WTC11 (cell line): ENCODE measurements at regions not wholly inside any gene's neighbourhood (a gene's known extent, or its start where the extent isn't known, plus 50 kb on each side); places are given as distances from the start of the nearest gene placed in this dataset.

Experiments used
- ATAC-seq: fragments of 200-7000 bp; cut with Tn5 transposase; 2 replicates; pipeline ENCODE4 v1.10.0; 2021; ENCODE audit warnings: mild to moderate bottlenecking, moderate library complexity
- CTCF ChIA-PET: fragments of 300-600 bp; sonication (Branson Sonifier 250); formaldehyde crosslinking; loops from one replicate; lab custom pipeline; 2021; ENCODE audit warnings: antibody characterized with exemption; lab: Charles Lee
- POLR2A ChIA-PET: fragments of 350-600 bp; sonication (Branson Sonifier 250); formaldehyde crosslinking; loops from one replicate; lab custom pipeline; 2021; ENCODE audit warnings: antibody characterized with exemption; lab: Charles Lee
- DNase-seq: peaks from one replicate; pipeline ENCODE4 v3.0.0; 2021; ENCODE audit warnings: low spot score
- H3K27ac Mint-ChIP-seq: 2 replicates; pipeline ENCODE4 v1.8.0; 2021; ENCODE audit warnings: mixed read lengths
- H3K27me3 Mint-ChIP-seq: 2 replicates; pipeline ENCODE4 v1.8.0; 2021; ENCODE audit warnings: low read depth, mild to moderate bottlenecking, moderate library complexity, mixed read lengths
- H3K36me3 Mint-ChIP-seq: 2 replicates; pipeline ENCODE4 v1.8.0; 2021; ENCODE audit warnings: mixed read lengths
- H3K4me1 Mint-ChIP-seq: 2 replicates; pipeline ENCODE4 v1.8.0; 2022; ENCODE audit warnings: mixed read lengths
- H3K4me3 Mint-ChIP-seq: 2 replicates; pipeline ENCODE4 v1.8.0; 2021; ENCODE audit warnings: mild to moderate bottlenecking, moderate library complexity, mixed read lengths
- H3K9me3 Mint-ChIP-seq: 2 replicates; pipeline ENCODE4 v1.8.0; 2021; ENCODE audit warnings: mixed read lengths
- CBFB ChIP-seq: sonication (generic); formaldehyde crosslinking; IDR thresholded peaks from 2 replicates; pipeline ENCODE4 v1.8.1; 2022; ENCODE audit warnings: mild to moderate bottlenecking, low read depth, missing genetic modification reagents
- EMX1 ChIP-seq: fragments of 250-450 bp; sonication (Bioruptor Pico); IDR thresholded peaks from 2 replicates; pipeline ENCODE4 v1.8.0; 2021; ENCODE audit warnings: mild to moderate bottlenecking
- ETV6 ChIP-seq: sonication (generic); formaldehyde crosslinking; IDR thresholded peaks from 2 replicates; pipeline ENCODE4 v1.8.1; 2022; ENCODE audit warnings: mild to moderate bottlenecking, missing genetic modification reagents
- FOXK1 ChIP-seq: sonication (generic); formaldehyde crosslinking; IDR thresholded peaks from 2 replicates; pipeline ENCODE4 v1.8.0; 2022; ENCODE audit warnings: mild to moderate bottlenecking, moderate library complexity, missing genetic modification reagents
- IRF2 ChIP-seq: sonication (generic); formaldehyde crosslinking; IDR thresholded peaks from 2 replicates; pipeline ENCODE4 v1.8.0; 2022; ENCODE audit warnings: low read depth, missing genetic modification reagents, borderline replicate concordance
- JAZF1 ChIP-seq: fragments of 250-450 bp; sonication (Bioruptor Pico); IDR thresholded peaks from 2 replicates; pipeline ENCODE4 v1.9.0; 2021; ENCODE audit warnings: moderate library complexity, mild to moderate bottlenecking, inconsistent platforms
- MAX ChIP-seq: sonication (generic); formaldehyde crosslinking; IDR thresholded peaks from 2 replicates; pipeline ENCODE4 v1.8.0; 2022; ENCODE audit warnings: mild to moderate bottlenecking, missing genetic modification reagents
- NFYB ChIP-seq: sonication (generic); formaldehyde crosslinking; conservative IDR thresholded peaks from 2 replicates; pipeline ENCODE4 v1.8.0; 2022; ENCODE audit warnings: low read depth, missing genetic modification reagents
- PREB ChIP-seq: sonication (generic); formaldehyde crosslinking; IDR thresholded peaks from 2 replicates; pipeline ENCODE4 v1.8.1; 2022; ENCODE audit warnings: mild to moderate bottlenecking, missing genetic modification reagents, moderate library complexity, borderline replicate concordance
- RELA ChIP-seq: sonication (generic); formaldehyde crosslinking; IDR thresholded peaks from 2 replicates; pipeline ENCODE4 v1.8.1; 2022; ENCODE audit warnings: missing genetic modification reagents, mild to moderate bottlenecking, borderline replicate concordance
- SMAD3 ChIP-seq: sonication (generic); formaldehyde crosslinking; IDR thresholded peaks from 2 replicates; pipeline ENCODE4 v1.8.0; 2022; ENCODE audit warnings: missing genetic modification reagents, mild to moderate bottlenecking, borderline replicate concordance
- TCF7 ChIP-seq: sonication (generic); formaldehyde crosslinking; IDR thresholded peaks from 2 replicates; pipeline ENCODE4 v1.8.0; 2022; ENCODE audit warnings: mild to moderate bottlenecking, low read depth, missing genetic modification reagents, moderate library complexity
- ZBTB21 ChIP-seq: sonication (generic); formaldehyde crosslinking; IDR thresholded peaks from 2 replicates; pipeline ENCODE4 v1.8.1; 2023; ENCODE audit warnings: mild to moderate bottlenecking, missing genetic modification reagents, borderline replicate concordance
- ZNF416 ChIP-seq: fragments of 250-450 bp; sonication (Bioruptor Pico); IDR thresholded peaks from 2 replicates; pipeline ENCODE4 v1.9.0; 2021; ENCODE audit warnings: mild to moderate bottlenecking, inconsistent platforms
- ZNF532 ChIP-seq: fragments of 250-450 bp; sonication (Bioruptor Pico); IDR thresholded peaks from 2 replicates; pipeline ENCODE4 v1.9.0; 2021; ENCODE audit warnings: mild to moderate bottlenecking, borderline replicate concordance
- ZNF671 ChIP-seq: fragments of 250-450 bp; sonication (Bioruptor Pico); IDR thresholded peaks from 2 replicates; pipeline ENCODE4 v1.8.0; 2021; ENCODE audit warnings: mild to moderate bottlenecking
- TF ChIP-seq, protein P1 (sequence below): sonication (generic); formaldehyde crosslinking; conservative IDR thresholded peaks from 2 replicates; pipeline ENCODE4 v1.8.1; 2023; ENCODE audit warnings: mild to moderate bottlenecking, low read depth, missing genetic modification reagents, moderate library complexity
- TF ChIP-seq, protein P2 (sequence below): sonication (generic); formaldehyde crosslinking; IDR thresholded peaks from 2 replicates; pipeline ENCODE4 v1.8.1; 2023; ENCODE audit warnings: mild to moderate bottlenecking, missing genetic modification reagents

- Mint-ChIP-seq H3K27me3 (no peaks in the 10 kb centered on the region), H3K36me3 (no peaks in the 10 kb centered on the region), H3K4me3 (no peak overlapping the region), H3K9me3 (peaks cover 25% of the 10 kb centered on the region), H3K27ac (no peak overlapping the region), H3K4me1 (peaks cover 17% of the 10 kb centered on the region)
- TF ChIP-seq PREB (no peak), NFYB (CRISPR knock-in tag) (no peak), FOXK1 (CRISPR knock-in tag) (no peak), CBFB (no peak), MAX (no peak), ZNF416 (CRISPR knock-in tag) (no peak), RELA (CRISPR knock-in tag) (no peak), JAZF1 (CRISPR knock-in tag) (no peak), ZNF532 (no peak), ZNF671 (CRISPR knock-in tag) (no peak), ETV6 (CRISPR knock-in tag) (no peak), SMAD3 (no peak), ZBTB21 (CRISPR knock-in tag) (no peak), IRF2 (CRISPR knock-in tag) (no peak), TCF7 (CRISPR knock-in tag) (no peak), EMX1 (no peak)
- TF ChIP-seq, protein P1, sequence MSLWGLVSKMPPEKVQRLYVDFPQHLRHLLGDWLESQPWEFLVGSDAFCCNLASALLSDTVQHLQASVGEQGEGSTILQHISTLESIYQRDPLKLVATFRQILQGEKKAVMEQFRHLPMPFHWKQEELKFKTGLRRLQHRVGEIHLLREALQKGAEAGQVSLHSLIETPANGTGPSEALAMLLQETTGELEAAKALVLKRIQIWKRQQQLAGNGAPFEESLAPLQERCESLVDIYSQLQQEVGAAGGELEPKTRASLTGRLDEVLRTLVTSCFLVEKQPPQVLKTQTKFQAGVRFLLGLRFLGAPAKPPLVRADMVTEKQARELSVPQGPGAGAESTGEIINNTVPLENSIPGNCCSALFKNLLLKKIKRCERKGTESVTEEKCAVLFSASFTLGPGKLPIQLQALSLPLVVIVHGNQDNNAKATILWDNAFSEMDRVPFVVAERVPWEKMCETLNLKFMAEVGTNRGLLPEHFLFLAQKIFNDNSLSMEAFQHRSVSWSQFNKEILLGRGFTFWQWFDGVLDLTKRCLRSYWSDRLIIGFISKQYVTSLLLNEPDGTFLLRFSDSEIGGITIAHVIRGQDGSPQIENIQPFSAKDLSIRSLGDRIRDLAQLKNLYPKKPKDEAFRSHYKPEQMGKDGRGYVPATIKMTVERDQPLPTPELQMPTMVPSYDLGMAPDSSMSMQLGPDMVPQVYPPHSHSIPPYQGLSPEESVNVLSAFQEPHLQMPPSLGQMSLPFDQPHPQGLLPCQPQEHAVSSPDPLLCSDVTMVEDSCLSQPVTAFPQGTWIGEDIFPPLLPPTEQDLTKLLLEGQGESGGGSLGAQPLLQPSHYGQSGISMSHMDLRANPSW (CRISPR knock-in tag), result no peak
- TF ChIP-seq, protein P2, sequence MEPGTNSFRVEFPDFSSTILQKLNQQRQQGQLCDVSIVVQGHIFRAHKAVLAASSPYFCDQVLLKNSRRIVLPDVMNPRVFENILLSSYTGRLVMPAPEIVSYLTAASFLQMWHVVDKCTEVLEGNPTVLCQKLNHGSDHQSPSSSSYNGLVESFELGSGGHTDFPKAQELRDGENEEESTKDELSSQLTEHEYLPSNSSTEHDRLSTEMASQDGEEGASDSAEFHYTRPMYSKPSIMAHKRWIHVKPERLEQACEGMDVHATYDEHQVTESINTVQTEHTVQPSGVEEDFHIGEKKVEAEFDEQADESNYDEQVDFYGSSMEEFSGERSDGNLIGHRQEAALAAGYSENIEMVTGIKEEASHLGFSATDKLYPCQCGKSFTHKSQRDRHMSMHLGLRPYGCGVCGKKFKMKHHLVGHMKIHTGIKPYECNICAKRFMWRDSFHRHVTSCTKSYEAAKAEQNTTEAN (CRISPR knock-in tag), result no peak
- ATAC-seq (no peak), DNase-seq (no peak)
- ChIA-PET CTCF (no interaction called here), POLR2A (no interaction called here)
These were observed 398.6 kb downstream of the PYDC2 start for GRCh38 chr3:191859531-191859930.
